Suppressor macrophage (primary cell): ENCODE measurements at regions not wholly inside any gene's neighbourhood (a gene's known extent, or its start where the extent isn't known, plus 50 kb on each side); places are given as distances from the start of the nearest gene placed in this dataset.

ENCODE experiments used
- DNase-seq, 4 experiments: peaks; one replicate each; pipeline ENCODE4 v3.0.0-alpha.2; 2020 to 2022

GRCh38 chr13:61021838-61022237, 393.8 kb downstream of the PCDH20 start:
- no peak for DNase-seq

DNA sequence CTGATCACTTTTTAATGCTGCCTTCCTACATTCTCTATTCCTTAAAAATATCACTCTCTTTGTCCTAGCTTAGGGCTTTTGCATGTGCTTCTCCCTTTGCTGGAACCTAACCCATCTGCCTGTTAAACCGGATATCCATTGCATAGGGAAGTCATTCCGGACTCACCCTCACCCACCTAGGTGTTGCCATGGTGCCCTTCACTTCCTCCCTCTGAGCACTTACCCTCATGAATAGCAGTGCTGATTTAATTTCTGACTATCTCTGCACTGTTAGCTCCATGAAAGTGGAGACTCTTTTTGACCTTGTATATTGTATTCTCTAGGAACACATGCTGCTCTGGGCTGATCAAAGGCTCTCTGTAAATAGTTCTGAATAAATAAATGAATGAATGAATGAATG, 401.9 kb downstream of the PCDH20 start:
- DNase-seq: no peak

DNA sequence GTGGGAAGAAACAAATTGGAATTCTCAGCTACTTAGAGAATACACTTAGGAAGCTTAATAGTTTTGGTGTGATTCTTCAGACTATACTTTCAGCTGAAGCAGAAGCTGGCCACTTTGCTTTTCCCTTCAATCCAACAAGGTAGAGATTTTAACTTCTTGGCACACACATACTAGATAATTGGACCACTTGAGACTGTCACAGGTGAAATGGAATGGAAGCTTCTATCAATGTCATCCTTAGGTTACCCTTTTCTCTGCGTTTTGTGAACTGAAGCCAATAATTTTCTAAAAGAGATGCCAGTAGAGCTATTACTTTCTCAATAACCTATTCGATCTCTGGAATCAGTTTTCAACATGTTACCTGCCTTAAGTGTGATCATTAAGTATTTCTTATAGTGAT, 405.3 kb downstream of the PCDH20 start:
- DNase-seq: no peak

DNA sequence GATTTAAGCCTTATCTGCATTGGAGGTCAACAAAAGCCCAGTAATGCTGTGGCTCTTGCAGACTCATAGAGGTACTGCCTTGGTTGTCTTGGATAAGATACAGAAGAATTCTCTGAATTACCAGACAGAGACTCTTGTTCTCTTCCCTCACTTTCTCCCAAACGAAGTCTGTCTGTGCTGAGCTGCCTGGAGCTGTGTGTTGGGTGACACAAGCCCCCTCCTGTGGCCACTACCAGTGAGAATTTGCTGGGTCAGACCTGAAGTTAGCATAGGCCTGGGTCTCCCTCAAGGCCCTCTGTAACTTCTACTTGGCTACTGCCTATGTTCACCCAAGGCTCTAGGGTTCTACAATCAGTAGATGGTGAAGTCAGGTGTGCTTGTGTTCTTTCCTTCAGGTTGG, 413.0 kb downstream of the PCDH20 start:
- DNase-seq: no peak

GRCh38 chr13:60990032-60990733, 425.5 kb downstream of the PCDH20 start:
- no peak for DNase-seq

GRCh38 chr13:60986301-60986700, 429.3 kb downstream of the PCDH20 start:
- no peak for DNase-seq

DNA sequence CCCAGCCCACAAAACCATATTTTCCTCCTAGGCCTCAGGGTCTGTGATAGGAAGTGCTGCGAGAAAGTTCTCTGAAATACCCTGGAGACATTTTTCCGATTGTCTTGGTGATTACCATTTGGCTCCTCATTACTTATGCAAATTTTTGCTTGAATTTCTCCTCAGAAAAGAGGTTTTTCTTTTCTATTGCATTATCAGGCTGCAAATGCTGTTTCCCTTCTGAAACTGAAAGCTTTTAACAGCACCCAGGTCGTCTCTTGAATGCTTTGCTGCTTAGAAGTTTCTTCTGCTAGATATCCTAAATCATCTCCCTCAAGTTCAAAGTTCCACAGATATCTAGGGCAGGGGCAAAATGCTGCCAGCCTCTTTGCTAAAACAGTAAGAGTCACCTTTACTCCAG, 434.2 kb downstream of the PCDH20 start:
- DNase-seq: no peak

DNA sequence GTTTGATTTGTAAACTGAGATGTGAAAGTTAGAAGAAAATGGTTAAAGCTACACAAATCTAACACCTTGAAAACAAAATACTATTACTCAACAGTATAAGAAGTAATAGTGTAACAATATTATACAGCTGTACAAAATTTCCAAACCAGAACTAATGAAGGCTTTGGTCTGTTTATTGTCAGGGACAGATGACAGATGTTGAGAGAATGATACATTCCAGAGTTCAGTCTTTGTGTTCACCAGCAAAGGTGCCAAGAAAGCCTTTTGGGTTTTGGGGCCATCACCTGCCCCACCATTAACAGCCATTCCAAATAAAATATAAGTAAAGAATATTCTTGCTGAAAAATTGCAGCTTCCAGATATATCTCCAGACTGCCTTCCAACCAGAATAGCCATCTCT, 439.3 kb downstream of the PCDH20 start:
- no peak for DNase-seq

- no peak for DNase-seq
Observed at GRCh38 chr13:60974296-60974695, 441.4 kb downstream of the PCDH20 start.

DNA sequence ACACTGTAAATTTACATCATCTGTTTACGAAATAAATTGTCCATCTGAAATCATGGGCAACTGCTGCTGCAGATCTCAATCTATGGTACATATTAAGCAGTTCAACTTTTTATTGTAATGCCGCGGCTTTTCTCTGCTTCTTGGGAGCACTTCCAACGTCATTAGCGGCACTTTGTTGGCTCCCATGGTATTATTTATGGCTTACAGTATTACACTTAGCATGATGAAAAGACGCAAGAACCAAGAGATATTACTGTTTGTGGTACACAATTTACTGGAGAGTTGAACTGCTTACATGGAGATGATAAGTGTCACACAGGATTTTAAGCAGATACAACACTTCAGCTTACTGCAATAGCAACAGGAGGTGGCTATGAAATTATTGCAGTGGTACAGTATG, 442.1 kb downstream of the PCDH20 start:
- DNase-seq: no peak

GRCh38 chr13:60970736-60971135, 444.9 kb downstream of the PCDH20 start:
- no peak for DNase-seq

GRCh38 chr13:60969656-60970055, 446.0 kb downstream of the PCDH20 start:
- DNase-seq: no peak

GRCh38 chr13:60959427-60959826, 456.2 kb downstream of the PCDH20 start:
- no peak for DNase-seq

- no peak for DNase-seq
Observed at GRCh38 chr13:60957816-60958215, 457.8 kb downstream of the PCDH20 start.

DNA sequence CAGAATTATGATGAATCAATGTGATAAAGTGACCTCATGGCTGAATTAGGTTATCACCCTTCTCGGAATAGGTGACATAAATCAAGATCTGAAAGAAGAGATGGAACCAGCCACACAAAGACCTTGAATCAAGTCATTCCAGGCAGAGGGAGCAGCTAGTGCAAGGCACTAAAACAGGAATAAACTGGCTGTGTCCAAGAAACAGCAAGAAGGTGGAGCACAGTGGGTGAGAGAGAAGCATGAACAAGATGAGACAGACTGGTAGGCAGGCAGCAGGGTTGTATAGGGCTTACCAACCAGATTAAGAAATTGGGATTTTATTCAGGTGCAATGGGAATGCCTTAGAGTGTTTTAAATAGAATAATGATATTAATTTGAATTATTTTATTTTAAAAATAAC, 470.3 kb downstream of the PCDH20 start:
- no peak for DNase-seq

DNA sequence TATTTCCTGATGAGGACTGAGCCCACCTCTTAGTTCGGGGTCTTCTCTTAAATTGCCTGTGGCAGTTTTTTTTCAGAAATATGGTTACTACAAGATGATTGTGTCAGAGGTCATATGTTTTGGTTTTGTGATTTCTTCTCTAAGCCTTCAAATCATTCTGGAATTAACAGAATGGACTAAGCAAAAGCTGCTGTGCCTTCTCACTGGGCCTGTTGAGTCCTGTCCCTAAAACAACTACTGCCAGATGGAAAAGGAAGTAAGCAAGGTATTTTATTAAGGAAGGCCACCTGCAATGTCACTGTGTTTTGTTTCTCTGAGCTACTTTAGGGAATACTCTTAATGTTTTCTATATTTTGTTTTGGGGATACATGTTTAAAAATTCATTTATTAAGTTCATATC, 470.8 kb downstream of the PCDH20 start:
- DNase-seq: no peak

DNA sequence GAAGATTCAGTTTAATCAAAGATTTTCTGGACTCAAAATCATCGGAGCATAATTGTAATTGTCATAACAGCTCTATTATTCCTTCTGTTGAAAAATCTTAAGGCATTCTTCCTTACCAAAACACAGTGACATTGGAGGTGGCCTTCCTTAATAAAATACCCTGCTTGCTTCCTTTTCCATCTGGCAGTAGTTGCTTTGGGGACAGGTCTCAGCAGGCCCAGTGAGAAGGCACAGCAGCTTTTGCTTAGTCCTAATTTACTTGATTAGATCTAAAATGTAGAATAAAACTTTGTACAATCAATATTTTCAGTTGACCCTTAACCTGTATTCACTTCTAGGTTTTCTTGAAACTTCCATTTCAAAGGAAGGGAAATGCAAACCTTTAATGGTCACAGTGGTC, 471.6 kb downstream of the PCDH20 start:
- no peak for DNase-seq

DNA sequence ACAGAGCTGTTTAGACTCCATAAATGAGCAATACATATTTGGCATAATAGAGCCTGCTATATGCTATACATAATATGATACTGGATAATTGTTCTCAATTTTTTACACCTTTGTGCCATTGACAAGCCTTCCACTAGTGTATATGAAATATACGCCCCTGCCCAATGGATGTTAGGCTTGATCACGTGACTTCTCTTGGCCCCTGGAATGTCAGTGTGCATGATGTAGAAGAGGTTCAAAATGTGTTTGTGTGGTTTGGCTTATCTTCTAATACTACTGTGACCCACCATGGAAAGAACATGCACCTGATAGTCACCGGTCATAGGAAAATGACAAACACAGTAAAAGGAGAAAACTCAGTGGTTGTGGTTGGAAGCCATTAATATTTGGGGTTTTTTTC, 479.4 kb downstream of the PCDH20 start:
- DNase-seq: no peak

DNA sequence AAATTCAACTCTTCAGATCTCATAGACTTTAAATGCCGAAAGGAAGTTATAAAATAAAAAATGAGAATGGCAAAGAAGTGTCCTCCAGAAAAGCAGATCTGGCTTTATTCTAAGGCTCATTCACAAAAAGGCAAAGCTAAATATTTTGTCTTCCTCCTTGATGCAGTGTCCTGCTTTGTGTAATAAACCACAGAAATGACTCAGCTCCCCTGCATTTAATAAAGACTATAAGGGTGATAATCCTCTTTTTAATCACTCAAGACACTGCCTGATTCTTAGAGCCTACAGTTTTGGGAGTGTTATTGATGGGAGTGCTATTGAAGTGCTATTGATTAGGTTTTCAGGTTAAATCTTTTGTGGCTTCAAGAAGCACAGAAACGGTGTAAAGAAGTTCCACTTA, 482.0 kb downstream of the PCDH20 start:
- DNase-seq: no peak

DNA sequence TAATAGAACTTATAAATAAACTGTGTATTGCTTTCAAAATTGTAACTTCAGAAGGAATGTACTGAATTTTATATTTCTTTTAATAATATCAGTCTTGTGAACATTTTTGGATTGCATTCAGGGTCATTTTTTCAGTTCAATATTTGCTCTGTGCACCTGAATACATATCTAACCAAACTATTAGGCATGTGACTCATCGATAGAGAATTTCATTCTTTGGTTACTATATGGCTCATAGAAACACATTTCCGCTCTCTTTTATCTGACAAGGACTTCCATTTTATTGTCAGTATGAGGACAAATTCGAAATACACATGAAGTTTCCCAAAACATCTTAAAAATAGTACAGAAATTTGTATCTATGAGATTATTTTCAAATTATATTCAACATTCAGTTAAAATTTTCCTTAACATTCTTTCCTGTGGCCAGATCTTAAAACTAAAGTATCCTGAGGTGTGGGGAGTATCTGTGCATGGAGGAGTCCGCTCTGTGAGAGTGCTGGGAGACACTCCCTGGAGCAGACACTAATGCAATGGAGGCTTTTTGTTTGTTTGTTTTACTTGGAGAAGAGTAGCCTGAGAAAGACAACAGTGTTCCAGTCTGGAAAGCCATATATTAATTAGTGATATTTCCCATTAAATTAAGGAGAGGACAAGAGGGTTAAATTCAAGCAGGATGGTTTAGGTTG, 483.6 kb downstream of the PCDH20 start:
- DNase-seq: no peak

DNA sequence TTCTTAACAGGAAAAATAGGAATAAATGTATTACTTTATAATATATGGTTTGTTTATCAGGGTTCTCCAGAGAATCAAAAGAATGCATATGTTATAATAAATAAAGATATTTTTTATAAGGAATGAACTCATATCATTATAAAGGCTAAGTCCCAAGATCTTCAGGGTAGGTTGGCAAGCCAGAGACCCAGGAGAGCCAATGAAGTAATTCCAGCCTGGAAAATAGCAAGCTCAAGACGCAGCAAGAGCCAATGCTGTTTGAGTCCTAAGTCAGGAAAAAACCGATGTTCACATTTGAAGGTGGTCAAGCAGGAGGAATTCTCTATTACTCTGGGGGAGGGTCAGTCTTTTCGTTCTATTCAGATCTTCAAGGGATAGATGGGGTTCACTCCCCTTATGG, 490.0 kb downstream of the PCDH20 start:
- no peak for DNase-seq

DNA sequence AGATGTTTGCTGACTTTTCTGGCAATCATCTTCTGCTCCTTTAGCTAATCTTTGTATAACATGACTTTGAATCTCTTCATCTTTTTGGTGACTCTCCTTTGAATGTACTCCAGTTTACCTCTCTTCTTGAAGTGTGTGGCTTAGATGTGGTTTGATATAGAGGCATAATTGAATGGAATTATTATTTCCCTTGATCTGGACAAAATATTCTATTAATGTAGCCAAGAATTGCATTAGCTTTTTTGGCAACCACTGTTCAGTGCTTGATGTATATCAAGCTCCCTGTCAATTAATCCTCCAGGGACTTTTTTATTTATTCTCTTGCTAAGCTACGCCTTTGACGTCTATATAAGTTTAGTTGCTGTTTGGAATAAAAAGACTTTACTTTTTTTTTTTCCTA, 490.8 kb downstream of the PCDH20 start:
- no peak for DNase-seq

DNA sequence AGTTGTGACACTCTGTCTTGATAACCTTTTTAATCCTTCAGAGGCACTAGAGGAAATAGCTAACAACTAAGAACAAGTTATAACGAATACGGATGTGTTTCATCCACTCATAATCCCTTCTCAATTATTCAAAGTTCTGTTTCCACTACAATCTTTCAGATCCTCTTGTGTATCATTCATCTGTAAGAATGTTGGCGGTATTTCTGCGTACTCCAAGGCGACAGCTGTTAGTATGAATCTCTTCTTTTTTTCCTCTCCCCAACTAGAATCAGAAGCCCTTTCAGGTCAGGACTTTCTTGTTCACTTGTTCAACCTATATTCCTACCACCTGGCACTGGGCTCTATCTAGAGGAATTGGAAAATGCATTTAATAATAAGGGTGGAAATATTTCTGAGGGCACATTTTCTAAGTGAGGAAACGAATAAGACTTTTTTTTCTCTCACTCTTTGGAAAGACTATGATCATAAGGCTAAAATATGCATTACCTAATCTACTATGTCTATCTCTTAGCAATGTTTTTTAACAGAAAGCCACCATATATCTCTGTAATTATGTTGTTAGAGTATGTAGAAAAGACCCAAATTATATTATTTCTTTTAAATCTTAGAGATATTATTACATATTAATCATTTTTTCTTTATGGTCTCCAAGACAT, 492.9 kb downstream of the PCDH20 start:
- DNase-seq: no peak

GRCh38 chr13:60893801-60894200, 496.8 kb downstream of the TDRD3 start:
- no peak for DNase-seq
